ENCODE measurements at regions not wholly inside any gene's neighbourhood (a gene's known extent, or its start where the extent isn't known, plus 50 kb on each side); places are given as distances from the start of the nearest gene placed in this dataset.
A peak's percentile ranks its signal among the peaks of the same experiment; 100 is the strongest.

DNA sequence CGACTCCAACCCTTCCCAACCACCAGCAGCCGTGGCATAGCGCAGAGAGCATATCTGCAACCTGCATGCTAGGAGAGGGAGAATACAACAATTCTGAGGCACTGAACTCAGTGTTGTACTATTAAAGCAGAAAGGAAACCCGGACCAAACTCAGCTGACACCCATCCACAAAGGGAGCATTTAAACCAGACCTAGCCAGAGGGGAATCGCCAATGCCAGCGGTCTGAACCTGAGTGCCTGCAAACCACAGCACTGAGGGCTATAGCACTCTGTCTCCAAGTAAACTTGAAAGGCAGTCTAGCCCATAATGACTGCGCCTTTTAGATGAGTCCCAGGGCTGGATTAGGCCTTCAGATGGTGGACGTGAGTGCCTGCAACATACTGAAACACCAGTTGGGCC, 494.4 kb upstream of the PTPRD start:
- Mint-ChIP-seq H3K9me3 (peaks cover 32% of the 10 kb centered on the region), H3K4me3 (no peak overlapping the region), H3K27me3 (ENCODE audit: low read depth) (no peaks in the 10 kb centered on the region), H3K27ac (no peak overlapping the region), H3K4me1 (no peaks in the 10 kb centered on the region), H3K36me3 (peaks cover 8% of the 10 kb centered on the region)
- no peak for TF ChIP-seq CTCF (IDR thresholded peaks at IDR 0.05; ENCODE audit: unreplicated experiment)
- DNase-seq (ENCODE audit: low spot score in 2 of 2, unreplicated experiment in 2 of 2) = no peak

DNA sequence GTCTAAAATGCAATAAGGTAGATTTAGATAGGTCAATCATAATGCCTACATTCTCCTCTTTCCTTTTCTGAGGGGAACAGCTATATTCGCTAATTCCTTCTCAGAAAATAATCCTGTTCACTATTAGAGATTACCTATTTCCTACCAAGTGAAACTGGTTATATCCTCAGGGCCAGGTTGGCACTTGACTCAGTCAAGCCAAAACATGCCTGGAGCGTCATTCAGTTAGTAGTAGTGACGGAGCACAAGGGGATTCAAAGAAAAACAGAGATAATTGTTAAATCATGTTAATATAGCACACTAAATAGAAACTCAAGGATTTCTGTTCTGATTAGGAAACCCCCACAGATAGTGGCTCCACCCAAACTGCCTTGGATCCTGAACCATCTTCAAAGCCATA, 515.4 kb upstream of the PTPRD start:
- no peak for DNase-seq (ENCODE audit: low spot score in 2 of 2, unreplicated experiment in 2 of 2)
- H3K4me1 Mint-ChIP-seq = no peaks in the 10 kb centered on the region

DNA sequence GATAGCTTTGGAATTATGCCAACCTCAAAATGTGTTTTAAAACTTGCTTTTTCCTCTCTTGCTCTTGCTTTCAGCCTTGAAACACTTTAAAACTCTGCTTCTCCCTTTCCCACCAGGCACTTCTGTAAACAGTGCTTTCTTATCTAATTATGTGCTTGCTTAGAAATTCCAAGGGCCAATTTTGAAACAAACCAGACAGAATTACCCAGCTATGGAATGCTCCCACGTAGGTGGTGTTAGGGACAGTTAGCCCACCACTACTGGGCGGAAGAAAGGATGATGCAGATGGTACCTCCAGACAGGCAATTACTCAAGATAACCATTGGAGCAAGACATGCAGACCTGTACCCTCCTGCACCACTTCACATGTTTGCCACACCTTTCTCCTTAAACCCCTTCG, 523.0 kb upstream of the PTPRD start:
- H3K36me3 Mint-ChIP-seq = no peaks in the 10 kb centered on the region
- H3K9me3 Mint-ChIP-seq = peaks cover 3% of the 10 kb centered on the region
- no peak for DNase-seq (ENCODE audit: low spot score in 2 of 2, unreplicated experiment in 2 of 2)
- peaks cover 10% of the 10 kb centered on the region for H3K4me1 Mint-ChIP-seq
- H3K4me3 Mint-ChIP-seq = no peak overlapping the region
- no peaks in the 10 kb centered on the region for H3K27me3 Mint-ChIP-seq (ENCODE audit: low read depth)
- TF ChIP-seq CTCF (IDR thresholded peaks at IDR 0.05; ENCODE audit: unreplicated experiment) = no peak
- peak overlapping the region; percentile 74 for H3K27ac Mint-ChIP-seq

More for the DNA sequence above, 515.4 kb upstream of the PTPRD start:
- Mint-ChIP-seq H3K9me3 (peaks cover 6% of the 10 kb centered on the region), H3K4me3 (no peak overlapping the region), H3K27ac (no peak overlapping the region), H3K36me3 (no peaks in the 10 kb centered on the region), H3K27me3 (ENCODE audit: low read depth) (no peaks in the 10 kb centered on the region)
- TF ChIP-seq CTCF (IDR thresholded peaks at IDR 0.05; ENCODE audit: unreplicated experiment) = no peak

DNA sequence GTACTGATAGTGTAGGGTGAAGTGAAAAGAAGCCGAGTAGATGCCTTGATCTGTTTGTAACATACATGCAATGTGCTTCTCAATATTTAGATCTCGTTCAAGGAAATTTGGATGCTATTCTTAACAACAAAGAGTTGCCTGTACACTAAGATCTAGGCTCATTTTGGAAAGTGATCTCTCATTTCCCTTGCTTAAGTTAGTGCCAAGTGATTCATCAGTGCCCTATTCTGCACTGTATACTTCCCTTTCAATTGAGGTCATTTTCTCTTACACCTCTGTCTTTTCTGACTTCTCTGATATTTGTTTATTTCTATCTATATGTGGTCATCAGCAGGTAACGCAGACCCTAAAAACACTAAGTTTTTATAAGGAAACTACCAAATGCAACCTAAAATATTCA, 528.6 kb upstream of the PTPRD start:
- H3K9me3 Mint-ChIP-seq = no peaks in the 10 kb centered on the region
- no peak for DNase-seq (ENCODE audit: low spot score in 2 of 2, unreplicated experiment in 2 of 2)
- no peaks in the 10 kb centered on the region for H3K27me3 Mint-ChIP-seq (ENCODE audit: low read depth)
- H3K4me3 Mint-ChIP-seq = no peak overlapping the region
- no peak for TF ChIP-seq CTCF (IDR thresholded peaks at IDR 0.05; ENCODE audit: unreplicated experiment)
- no peaks in the 10 kb centered on the region for H3K4me1 Mint-ChIP-seq
- no peaks in the 10 kb centered on the region for H3K36me3 Mint-ChIP-seq
- no peak overlapping the region for H3K27ac Mint-ChIP-seq

GRCh38 chr9:11142965-11143738, 530.4 kb upstream of the PTPRD start:
- Mint-ChIP-seq H3K27ac (no peak overlapping the region), H3K36me3 (no peaks in the 10 kb centered on the region), H3K4me1 (no peaks in the 10 kb centered on the region), H3K4me3 (no peak overlapping the region), H3K27me3 (ENCODE audit: low read depth) (no peaks in the 10 kb centered on the region), H3K9me3 (no peaks in the 10 kb centered on the region)
- TF ChIP-seq CTCF (IDR thresholded peaks at IDR 0.05; ENCODE audit: unreplicated experiment) = no peak
- DNase-seq (ENCODE audit: low spot score in 2 of 2, unreplicated experiment in 2 of 2) = no peak
